K562 (cell line): ENCODE measurements at regions not wholly inside any gene's neighbourhood (a gene's known extent, or its start where the extent isn't known, plus 50 kb on each side); places are given as distances from the start of the nearest gene placed in this dataset.

ENCODE experiments used
- HDGF ChIP-seq: fragments of 450-650 bp; IDR thresholded peaks from 2 replicates; pipeline ENCODE4 v1.6.1; 2016
- MAFF ChIP-seq: IDR thresholded peaks from 2 replicates; pipeline ENCODE4 v1.6.1; 2012; ENCODE audit warnings: low read length, improper control_type of control experiment
- SETDB1 ChIP-seq: IDR thresholded peaks from one replicate; pipeline ENCODE4 v1.6.1; 2012; ENCODE audit warnings: low read length, control low read depth, inconsistent platforms
- SP1 ChIP-seq: sonication (generic); formaldehyde crosslinking; IDR thresholded peaks from 2 replicates; pipeline ENCODE4 v1.8.1; 2022; ENCODE audit warnings: mild to moderate bottlenecking, missing genetic modification reagents
- TAL1 ChIP-seq: fragments of 450-650 bp; IDR thresholded peaks from 2 replicates; pipeline ENCODE4 v1.6.1; 2016; ENCODE audit warnings: mild to moderate bottlenecking
- TF ChIP-seq, protein P1 (sequence below): fragments of 450-650 bp; IDR thresholded peaks from 2 replicates; pipeline ENCODE4 v1.7.0; 2016; ENCODE audit warnings: borderline replicate concordance
- TF ChIP-seq, protein P2 (sequence below), 2 experiments: IDR thresholded peaks; 2 replicates each; pipeline ENCODE4 v1.6.1; 2011; ENCODE audit warnings: borderline replicate concordance in 1 of 2, control low read depth in 1 of 2, low read depth in 1 of 2, low read length in 1 of 2, mild to moderate bottlenecking in 1 of 2, mixed read lengths in 1 of 2, moderate library complexity in 1 of 2; ENCODE audit not compliant: insufficient read depth in 1 of 2, insufficient read length in 1 of 2, poor library complexity in 1 of 2, severe bottlenecking in 1 of 2; ENCODE audit errors: extremely low read depth in 1 of 2
- TF ChIP-seq, protein P3 (sequence below): fragments of 200-400 bp; formaldehyde crosslinking; IDR thresholded peaks from 2 replicates; pipeline ENCODE4 v1.6.1; 2017; ENCODE audit warnings: mild to moderate bottlenecking, low read depth, low read length, moderate library complexity
- TF ChIP-seq, protein P4 (sequence below): fragments of 450-650 bp; formaldehyde crosslinking; IDR thresholded peaks from 2 replicates; pipeline ENCODE4 v1.4.0; 2020; ENCODE audit warnings: mild to moderate bottlenecking, moderate library complexity

DNA sequence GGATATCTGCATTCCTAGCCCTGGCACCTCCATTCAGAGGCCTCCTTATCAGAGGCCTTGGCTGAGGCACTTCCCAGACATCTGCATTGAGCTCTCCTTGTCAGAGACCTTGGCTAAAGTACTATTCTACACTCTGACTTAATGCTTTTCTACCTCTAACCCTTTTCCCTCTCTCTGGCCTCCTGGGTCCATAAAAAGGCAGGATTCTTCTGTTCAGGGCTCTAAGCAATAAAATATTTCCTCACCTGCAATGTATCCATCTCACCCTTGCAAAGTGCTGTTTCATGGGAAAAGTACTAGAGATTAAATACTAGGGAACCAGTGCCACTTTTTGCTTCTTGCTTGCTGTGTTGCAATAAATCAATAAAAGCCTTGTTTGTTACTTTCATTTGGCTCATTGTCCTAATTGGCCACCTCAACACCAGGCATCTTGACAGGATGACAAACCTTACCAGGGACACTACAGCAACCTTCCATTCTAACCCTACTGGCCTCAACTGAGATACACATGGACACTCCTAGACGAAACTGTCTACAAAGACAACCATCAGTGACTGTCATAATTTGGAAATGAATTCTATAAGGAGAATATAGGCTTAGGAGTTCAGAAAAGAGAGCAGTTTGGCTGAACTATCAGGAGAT is 106.5 kb upstream of the SETMAR start (continued):
- TF ChIP-seq, protein P1, sequence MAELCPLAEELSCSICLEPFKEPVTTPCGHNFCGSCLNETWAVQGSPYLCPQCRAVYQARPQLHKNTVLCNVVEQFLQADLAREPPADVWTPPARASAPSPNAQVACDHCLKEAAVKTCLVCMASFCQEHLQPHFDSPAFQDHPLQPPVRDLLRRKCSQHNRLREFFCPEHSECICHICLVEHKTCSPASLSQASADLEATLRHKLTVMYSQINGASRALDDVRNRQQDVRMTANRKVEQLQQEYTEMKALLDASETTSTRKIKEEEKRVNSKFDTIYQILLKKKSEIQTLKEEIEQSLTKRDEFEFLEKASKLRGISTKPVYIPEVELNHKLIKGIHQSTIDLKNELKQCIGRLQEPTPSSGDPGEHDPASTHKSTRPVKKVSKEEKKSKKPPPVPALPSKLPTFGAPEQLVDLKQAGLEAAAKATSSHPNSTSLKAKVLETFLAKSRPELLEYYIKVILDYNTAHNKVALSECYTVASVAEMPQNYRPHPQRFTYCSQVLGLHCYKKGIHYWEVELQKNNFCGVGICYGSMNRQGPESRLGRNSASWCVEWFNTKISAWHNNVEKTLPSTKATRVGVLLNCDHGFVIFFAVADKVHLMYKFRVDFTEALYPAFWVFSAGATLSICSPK = no peak
- TF ChIP-seq, protein P2, sequence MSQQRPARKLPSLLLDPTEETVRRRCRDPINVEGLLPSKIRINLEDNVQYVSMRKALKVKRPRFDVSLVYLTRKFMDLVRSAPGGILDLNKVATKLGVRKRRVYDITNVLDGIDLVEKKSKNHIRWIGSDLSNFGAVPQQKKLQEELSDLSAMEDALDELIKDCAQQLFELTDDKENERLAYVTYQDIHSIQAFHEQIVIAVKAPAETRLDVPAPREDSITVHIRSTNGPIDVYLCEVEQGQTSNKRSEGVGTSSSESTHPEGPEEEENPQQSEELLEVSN (IDR thresholded peaks at IDR 0.05; ENCODE audit: borderline replicate concordance in 1 of 2, extremely low read depth in 1 of 2, insufficient read depth in 1 of 2, insufficient read length in 1 of 2, low read depth in 1 of 2, low read length in 1 of 2, poor library complexity in 1 of 2, severe bottlenecking in 1 of 2) = no peak
- TF ChIP-seq HDGF (no peak), SP1 (CRISPR knock-in tag) (no peak), SETDB1 (no peak), TAL1 (no peak), MAFF (no peak)
- TF ChIP-seq, protein P3, sequence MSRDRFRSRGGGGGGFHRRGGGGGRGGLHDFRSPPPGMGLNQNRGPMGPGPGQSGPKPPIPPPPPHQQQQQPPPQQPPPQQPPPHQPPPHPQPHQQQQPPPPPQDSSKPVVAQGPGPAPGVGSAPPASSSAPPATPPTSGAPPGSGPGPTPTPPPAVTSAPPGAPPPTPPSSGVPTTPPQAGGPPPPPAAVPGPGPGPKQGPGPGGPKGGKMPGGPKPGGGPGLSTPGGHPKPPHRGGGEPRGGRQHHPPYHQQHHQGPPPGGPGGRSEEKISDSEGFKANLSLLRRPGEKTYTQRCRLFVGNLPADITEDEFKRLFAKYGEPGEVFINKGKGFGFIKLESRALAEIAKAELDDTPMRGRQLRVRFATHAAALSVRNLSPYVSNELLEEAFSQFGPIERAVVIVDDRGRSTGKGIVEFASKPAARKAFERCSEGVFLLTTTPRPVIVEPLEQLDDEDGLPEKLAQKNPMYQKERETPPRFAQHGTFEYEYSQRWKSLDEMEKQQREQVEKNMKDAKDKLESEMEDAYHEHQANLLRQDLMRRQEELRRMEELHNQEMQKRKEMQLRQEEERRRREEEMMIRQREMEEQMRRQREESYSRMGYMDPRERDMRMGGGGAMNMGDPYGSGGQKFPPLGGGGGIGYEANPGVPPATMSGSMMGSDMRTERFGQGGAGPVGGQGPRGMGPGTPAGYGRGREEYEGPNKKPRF = no peak
- TF ChIP-seq, protein P4, sequence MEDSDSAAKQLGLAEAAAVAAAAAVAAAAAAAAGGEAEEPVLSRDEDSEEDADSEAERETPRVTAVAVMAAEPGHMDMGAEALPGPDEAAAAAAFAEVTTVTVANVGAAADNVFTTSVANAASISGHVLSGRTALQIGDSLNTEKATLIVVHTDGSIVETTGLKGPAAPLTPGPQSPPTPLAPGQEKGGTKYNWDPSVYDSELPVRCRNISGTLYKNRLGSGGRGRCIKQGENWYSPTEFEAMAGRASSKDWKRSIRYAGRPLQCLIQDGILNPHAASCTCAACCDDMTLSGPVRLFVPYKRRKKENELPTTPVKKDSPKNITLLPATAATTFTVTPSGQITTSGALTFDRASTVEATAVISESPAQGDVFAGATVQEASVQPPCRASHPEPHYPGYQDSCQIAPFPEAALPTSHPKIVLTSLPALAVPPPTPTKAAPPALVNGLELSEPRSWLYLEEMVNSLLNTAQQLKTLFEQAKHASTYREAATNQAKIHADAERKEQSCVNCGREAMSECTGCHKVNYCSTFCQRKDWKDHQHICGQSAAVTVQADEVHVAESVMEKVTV (CRISPR knock-in tag) = no peak
